Endodermal cell (in vitro differentiated cells): ENCODE measurements at regions not wholly inside any gene's neighbourhood (a gene's known extent, or its start where the extent isn't known, plus 50 kb on each side); places are given as distances from the start of the nearest gene placed in this dataset.

Experiments
- DNase-seq: peaks from one replicate; pipeline ENCODE4 v3.0.0-alpha.2; 2017
- H3K27ac ChIP-seq: 2 replicates; pipeline ENCODE4 v1.5.1; 2013; ENCODE audit warnings: mild to moderate bottlenecking, low read depth, low read length, moderate library complexity
- H3K27me3 ChIP-seq: 2 replicates; pipeline ENCODE4 v1.6.1; 2013; ENCODE audit warnings: mild to moderate bottlenecking, low read length, moderate library complexity; ENCODE audit not compliant: insufficient read depth, control insufficient read depth, poor library complexity, severe bottlenecking
- H3K36me3 ChIP-seq: 2 replicates; pipeline ENCODE4 v1.7.0; 2013; ENCODE audit warnings: mild to moderate bottlenecking, low read length, moderate library complexity; ENCODE audit not compliant: control insufficient read depth, insufficient read depth
- H3K4me1 ChIP-seq: one replicate; pipeline ENCODE4 v1.7.0; 2013; ENCODE audit warnings: low read length; ENCODE audit not compliant: control insufficient read depth, insufficient read depth
- H3K4me3 ChIP-seq: 2 replicates; pipeline ENCODE4 v1.5.1; 2013; ENCODE audit warnings: mild to moderate bottlenecking, low read length, moderate library complexity
- H3K9ac ChIP-seq: 2 replicates; pipeline ENCODE4 v1.6.1; 2013; ENCODE audit warnings: mild to moderate bottlenecking, low read length, moderate library complexity; ENCODE audit not compliant: poor library complexity, severe bottlenecking; ENCODE audit errors: extremely low read depth
- H3K9me3 ChIP-seq: 2 replicates; pipeline ENCODE4 v1.6.1; 2013; ENCODE audit warnings: mild to moderate bottlenecking, low read length, moderate library complexity; ENCODE audit not compliant: control insufficient read depth
- H3K27ac Mint-ChIP-seq: 2 replicates; pipeline ENCODE4 v1.8.0; 2020; ENCODE audit warnings: mixed read lengths
- H3K27me3 Mint-ChIP-seq: 2 replicates; pipeline ENCODE4 v1.8.0; 2021; ENCODE audit warnings: mild to moderate bottlenecking, mixed read lengths; ENCODE audit not compliant: insufficient read depth
- H3K36me3 Mint-ChIP-seq: 2 replicates; pipeline ENCODE4 v1.8.0; 2020; ENCODE audit warnings: low read depth, mixed read lengths
- H3K4me1 Mint-ChIP-seq: 2 replicates; pipeline ENCODE4 v1.8.0; 2020; ENCODE audit warnings: mixed read lengths
- H3K4me3 Mint-ChIP-seq: 2 replicates; pipeline ENCODE4 v1.8.0; 2020; ENCODE audit warnings: mild to moderate bottlenecking, moderate library complexity, mixed read lengths
- H3K9me3 Mint-ChIP-seq: 2 replicates; pipeline ENCODE4 v1.8.0; 2020; ENCODE audit warnings: mild to moderate bottlenecking, mixed read lengths
- WGBS, 2 experiments: methylation state at CpG; one replicate each; pipeline versions ENCODE4 v1.1.5 to v1.1.7; 2013; ENCODE audit warnings: missing lambda C conversion rate in 2 of 2, mixed read lengths in 1 of 2; ENCODE audit not compliant: insufficient coverage in 1 of 2, insufficient read length in 1 of 2; 5-methylcytosine and 5-hydroxymethylcytosine counted together
- TF ChIP-seq, protein P1 (sequence below): fragments of 200-600 bp; sonication (generic); conservative IDR thresholded peaks from 2 replicates; pipeline ENCODE4 v1.5.0; 2021; ENCODE audit warnings: antibody characterized with exemption, mild to moderate bottlenecking

- Mint-ChIP-seq H3K4me1 (peaks cover 5% of the 10 kb centered on the region), H3K36me3 (no peaks in the 10 kb centered on the region), H3K27me3 (no peaks in the 10 kb centered on the region), H3K9me3 (no peaks in the 10 kb centered on the region), H3K27ac (peak overlapping the region; percentile 24), H3K4me3 (no peak overlapping the region)
- DNase-seq = no peak
- no peaks in the 10 kb centered on the region for H3K9me3 ChIP-seq
- TF ChIP-seq, protein P1, sequence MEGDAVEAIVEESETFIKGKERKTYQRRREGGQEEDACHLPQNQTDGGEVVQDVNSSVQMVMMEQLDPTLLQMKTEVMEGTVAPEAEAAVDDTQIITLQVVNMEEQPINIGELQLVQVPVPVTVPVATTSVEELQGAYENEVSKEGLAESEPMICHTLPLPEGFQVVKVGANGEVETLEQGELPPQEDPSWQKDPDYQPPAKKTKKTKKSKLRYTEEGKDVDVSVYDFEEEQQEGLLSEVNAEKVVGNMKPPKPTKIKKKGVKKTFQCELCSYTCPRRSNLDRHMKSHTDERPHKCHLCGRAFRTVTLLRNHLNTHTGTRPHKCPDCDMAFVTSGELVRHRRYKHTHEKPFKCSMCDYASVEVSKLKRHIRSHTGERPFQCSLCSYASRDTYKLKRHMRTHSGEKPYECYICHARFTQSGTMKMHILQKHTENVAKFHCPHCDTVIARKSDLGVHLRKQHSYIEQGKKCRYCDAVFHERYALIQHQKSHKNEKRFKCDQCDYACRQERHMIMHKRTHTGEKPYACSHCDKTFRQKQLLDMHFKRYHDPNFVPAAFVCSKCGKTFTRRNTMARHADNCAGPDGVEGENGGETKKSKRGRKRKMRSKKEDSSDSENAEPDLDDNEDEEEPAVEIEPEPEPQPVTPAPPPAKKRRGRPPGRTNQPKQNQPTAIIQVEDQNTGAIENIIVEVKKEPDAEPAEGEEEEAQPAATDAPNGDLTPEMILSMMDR = no peak
- H3K4me3 ChIP-seq = no peak overlapping the region
- H3K9ac ChIP-seq = no peak overlapping the region
- H3K4me1 ChIP-seq = peaks cover 2% of the 10 kb centered on the region
- H3K36me3 ChIP-seq = no peaks in the 10 kb centered on the region
- WGBS, 2 experiments = 89% methylated on average over 6 of the region's 6 CpGs; no CpG with 5 or more reads in 1 of the 2 experiments
- no peak overlapping the region for H3K27ac ChIP-seq
- no peaks in the 10 kb centered on the region for H3K27me3 ChIP-seq
Measured at GRCh38 chr1:168437821-168438220, 106.0 kb downstream of the XCL2 start.

GRCh38 chr1:168435439-168435838 is 108.4 kb downstream of the XCL2 start:
- Mint-ChIP-seq H3K4me3 (no peak overlapping the region), H3K9me3 (no peaks in the 10 kb centered on the region), H3K27ac (no peak overlapping the region), H3K4me1 (peaks cover 2% of the 10 kb centered on the region), H3K36me3 (no peaks in the 10 kb centered on the region), H3K27me3 (no peaks in the 10 kb centered on the region)
- Histone ChIP-seq H3K27ac (no peak overlapping the region), H3K36me3 (no peaks in the 10 kb centered on the region), H3K27me3 (no peaks in the 10 kb centered on the region), H3K9ac (no peak overlapping the region), H3K4me3 (no peak overlapping the region), H3K4me1 (peaks cover 2% of the 10 kb centered on the region), H3K9me3 (no peaks in the 10 kb centered on the region)
- TF ChIP-seq, protein P1 = no peak
- DNase-seq = no peak
- WGBS, 2 experiments = 90 to 100% methylated on average over 6 of the region's 6 CpGs

DNA sequence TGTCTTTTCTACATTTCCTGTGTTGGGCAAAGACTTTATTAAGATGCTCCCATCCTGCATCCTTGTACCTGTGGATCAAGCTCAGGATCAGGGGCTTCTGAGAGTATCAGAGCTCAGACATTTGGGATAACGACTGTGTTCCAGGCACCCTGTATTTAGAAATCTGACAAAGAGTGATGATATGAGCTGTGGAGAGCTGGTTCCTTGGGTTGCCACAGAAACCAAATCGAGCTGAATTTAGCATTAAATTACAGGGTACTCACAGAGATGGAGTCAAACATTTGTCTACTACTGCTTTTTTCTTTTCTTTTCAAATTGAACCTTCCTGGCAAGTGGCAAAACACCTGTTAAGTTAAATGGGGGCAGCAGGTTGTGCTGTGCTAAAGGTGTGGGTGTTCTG is 110.6 kb downstream of the XCL2 start:
- TF ChIP-seq, protein P1 = no peak

More for the DNA sequence above, 110.6 kb downstream of the XCL2 start:
- Mint-ChIP-seq H3K4me1 (peaks cover 2% of the 10 kb centered on the region), H3K4me3 (no peak overlapping the region), H3K36me3 (no peaks in the 10 kb centered on the region), H3K27me3 (no peaks in the 10 kb centered on the region), H3K9me3 (no peaks in the 10 kb centered on the region), H3K27ac (no peak overlapping the region)
- no peaks in the 10 kb centered on the region for H3K9me3 ChIP-seq
- no peak overlapping the region for H3K4me3 ChIP-seq
- H3K9ac ChIP-seq = no peak overlapping the region
- no peak for DNase-seq
- H3K27me3 ChIP-seq = no peaks in the 10 kb centered on the region
- WGBS, 2 experiments = 88 to 97% methylated on average over 2 of the region's 2 CpGs
- no peaks in the 10 kb centered on the region for H3K36me3 ChIP-seq
- no peaks in the 10 kb centered on the region for H3K4me1 ChIP-seq
- no peak overlapping the region for H3K27ac ChIP-seq
